ENCODE measurements at regions not wholly inside any gene's neighbourhood (a gene's known extent, or its start where the extent isn't known, plus 50 kb on each side); places are given as distances from the start of the nearest gene placed in this dataset.
"Not testable (repeated sequence)": the region's sequence is repeated elsewhere in the genome, so short reads cannot be mapped to it uniquely, and the experiment has no call there.

- DNase-seq = no peak
These were observed 511.0 kb downstream of the TMEM121 start for GRCh38 chr14:106037380-106037779.

GRCh38 chr14:106038263-106038662 is 511.9 kb downstream of the TMEM121 start:
- no peak for DNase-seq

- no peak for DNase-seq
These were observed 513.0 kb downstream of the TMEM121 start for GRCh38 chr14:106039400-106039799.

DNA sequence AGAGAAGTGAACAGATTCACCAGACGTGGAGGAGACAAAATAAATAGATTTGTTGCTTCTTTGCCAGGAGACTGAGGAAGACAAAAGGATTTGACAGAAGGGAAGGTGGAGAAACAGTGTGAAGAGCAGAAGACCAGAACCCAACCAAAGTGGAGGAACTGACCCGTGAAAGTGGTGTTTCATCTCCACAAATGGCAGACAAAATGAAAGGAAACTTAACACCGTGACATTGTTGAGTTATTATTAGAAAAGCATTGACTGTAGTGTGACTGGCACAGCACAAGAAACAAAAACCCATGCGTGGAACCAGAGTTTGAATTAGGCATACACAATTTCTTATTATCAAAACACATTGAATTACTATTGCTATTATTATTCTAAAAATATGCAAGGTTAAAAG is 518.1 kb downstream of the TMEM121 start:
- no peak for DNase-seq

DNA sequence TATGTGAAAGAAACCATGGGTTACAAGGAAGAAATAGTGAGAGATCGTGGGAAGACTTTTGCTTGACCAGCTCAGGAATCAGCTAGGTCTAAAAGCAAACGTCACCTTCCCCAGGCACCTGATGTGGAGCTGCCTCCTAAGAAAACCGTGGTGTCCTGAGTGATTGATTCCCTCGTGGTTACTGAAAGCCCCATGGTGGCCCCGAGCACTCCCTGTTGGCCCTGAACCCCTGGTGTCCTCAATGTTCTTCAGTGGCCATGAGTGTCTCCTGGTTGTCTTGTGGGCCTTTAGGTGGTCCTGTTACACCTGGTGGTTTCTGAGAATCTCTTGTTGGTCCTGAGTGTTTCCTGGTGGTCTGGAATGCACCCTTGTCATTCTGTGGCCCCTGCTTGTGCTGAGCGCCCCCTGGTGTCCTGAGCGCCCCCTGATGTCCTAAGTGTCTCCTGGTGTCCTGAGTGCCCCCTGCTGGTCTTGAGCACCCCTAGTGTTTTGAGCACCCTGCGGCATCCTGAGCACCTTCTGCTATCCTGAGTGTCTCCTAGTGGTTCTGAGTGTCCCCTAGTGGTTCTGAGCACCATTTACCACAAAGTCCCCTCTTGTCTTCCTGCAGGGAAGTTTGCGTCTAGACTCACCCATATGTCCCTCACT is 518.7 kb downstream of the TMEM121 start:
- DNase-seq = no peak

DNA sequence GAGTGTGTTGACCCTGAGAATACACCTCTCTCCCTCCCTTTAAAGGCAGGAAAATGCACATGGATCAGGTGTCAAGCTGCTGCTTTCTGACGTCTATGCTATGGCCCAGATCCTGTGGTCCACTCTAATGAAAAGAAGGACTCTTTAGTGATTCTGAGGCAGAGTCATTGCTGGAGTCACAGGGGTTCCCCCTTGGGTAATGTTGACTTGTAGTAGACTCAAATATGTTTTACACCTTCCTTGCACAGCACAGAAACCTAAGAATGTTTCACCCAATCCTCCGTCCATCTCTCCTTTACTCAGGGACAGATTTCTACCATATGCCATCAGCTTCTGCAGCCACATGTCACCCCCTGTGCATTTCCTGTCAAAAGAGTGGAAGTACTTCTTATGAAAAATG is 525.4 kb downstream of the TMEM121 start:
- no peak for DNase-seq

DNA sequence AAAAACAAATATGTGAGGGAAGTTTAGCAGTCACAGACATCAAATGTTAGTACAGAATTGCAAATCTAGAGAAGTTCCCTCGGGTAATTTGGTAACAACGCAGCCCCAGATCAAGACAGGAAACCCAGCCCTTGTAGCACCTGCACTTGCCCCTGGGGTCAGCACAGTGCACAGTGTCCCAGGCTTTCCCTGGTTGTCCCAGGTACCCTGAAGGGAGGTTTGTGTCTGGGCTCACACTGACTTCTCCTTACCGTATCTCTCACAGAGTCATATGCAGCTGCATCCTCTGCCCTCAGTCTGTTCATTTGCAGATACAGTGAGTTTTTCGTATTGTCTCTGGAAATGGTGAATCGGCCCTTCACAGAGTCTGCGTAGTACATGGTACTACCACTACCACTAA is 528.9 kb downstream of the TMEM121 start:
- DNase-seq = no peak

DNA sequence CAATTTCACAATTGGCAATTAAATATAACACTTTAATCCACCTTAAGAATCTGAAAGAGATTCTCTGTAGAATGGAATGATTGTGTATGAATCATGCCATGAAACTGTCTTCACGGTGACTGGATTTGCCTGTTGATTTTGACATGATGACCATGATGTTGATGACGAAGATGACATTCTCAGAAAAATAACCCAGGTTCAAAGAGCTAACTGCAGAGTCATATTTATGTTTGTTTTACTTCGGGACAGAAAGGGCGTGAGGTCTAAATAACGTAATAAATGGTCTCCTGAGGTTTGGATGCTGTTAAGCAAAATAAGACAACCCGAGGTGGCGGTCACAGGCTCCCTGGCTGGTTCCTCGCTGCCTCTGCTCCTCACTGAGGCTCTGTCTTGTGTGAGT is 532.0 kb downstream of the TMEM121 start:
- no peak for DNase-seq

DNA sequence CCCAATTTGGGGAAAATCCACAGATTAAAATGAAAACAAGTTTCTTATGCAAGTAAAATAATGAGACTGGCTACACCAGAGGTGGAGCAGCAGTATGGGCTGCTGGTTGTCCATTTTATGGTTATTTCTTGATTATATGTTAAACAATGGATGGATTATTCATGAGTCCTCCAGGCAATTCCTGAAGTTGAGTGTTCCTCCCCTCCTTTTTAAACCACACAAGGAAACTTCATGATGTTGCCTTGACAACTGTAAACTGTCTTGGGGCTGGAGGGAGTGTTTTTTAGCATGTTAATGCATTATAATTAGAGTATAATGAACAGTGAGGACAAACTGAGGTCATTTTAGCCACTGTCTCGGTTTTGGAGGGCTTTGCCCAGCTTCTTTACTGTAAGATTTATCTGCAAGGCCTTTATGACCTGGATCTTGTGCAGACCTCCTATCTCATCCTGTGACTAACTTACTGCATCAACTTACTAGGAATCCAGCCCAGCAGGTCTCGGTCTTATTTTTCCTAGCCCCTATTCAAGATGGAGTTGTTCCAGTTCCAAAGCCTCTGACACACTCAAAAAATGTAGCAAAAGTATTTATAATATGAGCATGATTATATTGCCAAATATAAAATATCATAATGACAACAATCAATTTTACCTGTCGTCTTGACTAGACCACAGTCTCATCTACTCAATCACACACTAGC is 534.0 kb downstream of the TMEM121 start:
- no peak for DNase-seq

DNA sequence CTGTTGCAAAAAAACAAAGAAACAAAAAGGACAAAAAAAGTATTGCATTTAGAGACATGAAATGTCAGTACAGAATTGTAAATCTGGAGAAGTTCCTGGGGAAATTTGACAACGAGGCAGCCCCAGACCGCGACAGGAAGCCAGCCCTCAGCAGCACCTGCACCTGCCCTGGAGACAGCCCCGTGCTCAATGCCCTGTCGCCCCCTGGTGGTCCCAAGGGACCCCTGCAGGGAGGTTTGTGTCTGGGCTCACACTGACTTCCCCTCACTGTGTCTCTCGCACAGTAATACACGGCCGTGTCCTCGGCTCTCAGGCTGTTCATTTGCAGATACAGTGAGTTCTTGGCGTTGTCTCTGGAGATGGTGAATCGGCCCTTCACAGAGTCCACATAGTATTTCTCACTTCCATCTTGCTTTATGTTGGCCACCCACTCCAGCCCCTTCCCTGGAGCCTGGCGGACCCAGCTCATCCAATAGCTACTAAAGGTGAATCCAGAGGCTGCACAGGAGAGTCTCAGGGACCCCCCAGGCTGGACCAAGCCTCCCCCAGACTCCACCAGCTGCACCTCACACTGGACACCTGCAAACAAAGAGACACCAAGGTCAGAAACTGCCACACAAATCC is 535.6 kb downstream of the TMEM121 start:
- not testable (repeated sequence) for DNase-seq

GRCh38 chr14:106062502-106063272 is 536.3 kb downstream of the TMEM121 start:
- DNase-seq = no peak

GRCh38 chr14:106067935-106068334 is 541.6 kb downstream of the TMEM121 start:
- DNase-seq = no peak

- no peak for DNase-seq
These were observed 543.6 kb downstream of the TMEM121 start for GRCh38 chr14:106069804-106070625.

DNA sequence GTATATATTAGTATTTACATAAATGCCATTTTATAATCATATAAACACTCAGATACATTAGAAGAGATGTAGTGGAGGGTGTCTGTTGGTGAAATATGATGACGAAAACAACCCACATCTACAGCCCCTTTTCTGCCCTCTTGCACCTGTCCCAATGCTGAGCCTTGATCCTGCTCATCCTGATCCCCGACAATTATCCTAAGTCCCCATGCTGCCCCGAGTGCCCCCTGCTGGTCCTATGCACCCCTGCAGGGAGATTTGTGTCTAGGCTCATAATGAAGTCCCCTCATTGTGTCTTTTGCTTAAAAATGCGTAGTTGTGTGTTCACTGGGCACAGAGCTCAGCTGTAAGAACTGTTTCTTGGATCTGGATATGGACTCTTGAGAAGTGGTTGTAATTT is 554.5 kb downstream of the TMEM121 start:
- no peak for DNase-seq

DNA sequence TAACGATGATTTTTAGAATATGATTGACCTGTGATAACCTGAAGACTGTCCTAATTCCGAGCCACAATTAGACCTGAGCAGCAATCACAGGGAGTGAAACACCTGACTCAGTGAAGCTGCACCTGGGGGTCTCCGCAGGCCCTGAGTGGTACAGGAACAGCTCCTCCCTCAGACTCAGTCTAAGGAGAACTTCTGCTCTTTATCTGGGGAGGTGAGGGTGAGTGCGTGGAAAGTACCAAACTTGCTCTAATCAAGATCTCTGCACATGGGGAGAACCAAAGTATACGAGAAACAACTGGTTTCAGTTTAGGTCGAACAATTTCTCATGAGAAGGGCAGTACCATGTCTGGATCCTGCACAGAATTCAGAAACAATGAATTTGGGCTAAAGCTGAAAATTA is 555.3 kb downstream of the TMEM121 start:
- DNase-seq = not testable (repeated sequence)

DNA sequence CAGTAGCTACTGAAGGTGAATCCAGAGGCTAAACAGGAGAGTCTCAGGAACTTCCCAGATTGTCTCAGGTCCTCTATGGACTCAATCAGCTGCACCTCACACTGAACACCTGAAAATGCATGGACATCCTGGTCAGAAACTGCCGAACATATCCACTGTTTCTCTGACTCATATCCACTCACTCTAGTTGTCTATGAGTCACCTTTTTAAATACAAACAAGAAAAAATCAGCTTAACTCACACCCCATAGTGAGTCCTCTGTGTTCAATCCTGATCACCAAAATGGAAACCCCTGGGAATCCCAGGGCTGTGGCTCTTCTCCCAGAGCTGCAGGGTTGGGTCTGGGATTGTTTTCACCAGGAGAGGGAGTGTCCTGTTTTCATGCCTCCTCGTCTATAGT is 556.7 kb downstream of the TMEM121 start:
- no peak for DNase-seq

DNA sequence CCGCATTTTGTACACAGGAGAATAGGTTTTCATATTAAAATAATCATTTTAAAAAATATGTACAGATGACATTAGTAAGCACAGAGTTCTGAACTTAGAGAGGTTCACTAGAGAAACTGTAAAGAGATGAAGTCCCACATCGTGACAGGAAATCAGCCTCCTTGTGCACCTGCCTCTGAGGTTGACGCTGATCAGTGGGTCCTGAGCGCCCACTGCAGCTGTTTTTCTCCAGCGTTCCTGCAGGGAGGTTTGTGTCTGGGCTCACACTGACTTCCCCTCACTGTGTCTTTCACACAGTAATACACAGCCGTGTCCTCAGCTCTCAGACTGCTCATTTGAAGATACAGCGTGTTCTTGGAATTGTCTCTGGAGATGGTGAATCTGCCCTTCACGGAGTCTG is 561.5 kb downstream of the TMEM121 start:
- DNase-seq = no peak

DNA sequence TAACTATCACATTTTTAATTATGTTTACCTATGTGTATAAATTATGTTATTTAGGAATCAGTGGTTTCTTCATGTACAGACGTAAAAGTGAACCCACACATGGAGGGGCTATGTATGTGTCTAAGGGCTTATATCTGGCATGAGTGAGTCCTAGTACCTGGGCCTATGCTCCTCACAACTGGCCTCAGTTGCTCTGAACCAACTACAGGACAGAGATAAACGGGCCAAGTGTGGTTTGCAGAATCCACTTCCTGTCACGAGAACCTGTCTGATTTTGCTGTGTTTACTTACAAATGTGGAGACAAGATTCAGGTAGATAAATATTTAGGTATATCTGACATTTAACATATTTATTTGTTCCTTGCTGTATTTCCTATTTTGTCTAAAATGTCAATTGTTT is 562.5 kb downstream of the TMEM121 start:
- not testable (repeated sequence) for DNase-seq

- no peak for DNase-seq
These were observed 568.3 kb downstream of the TMEM121 start for GRCh38 chr14:106094654-106095189.

DNA sequence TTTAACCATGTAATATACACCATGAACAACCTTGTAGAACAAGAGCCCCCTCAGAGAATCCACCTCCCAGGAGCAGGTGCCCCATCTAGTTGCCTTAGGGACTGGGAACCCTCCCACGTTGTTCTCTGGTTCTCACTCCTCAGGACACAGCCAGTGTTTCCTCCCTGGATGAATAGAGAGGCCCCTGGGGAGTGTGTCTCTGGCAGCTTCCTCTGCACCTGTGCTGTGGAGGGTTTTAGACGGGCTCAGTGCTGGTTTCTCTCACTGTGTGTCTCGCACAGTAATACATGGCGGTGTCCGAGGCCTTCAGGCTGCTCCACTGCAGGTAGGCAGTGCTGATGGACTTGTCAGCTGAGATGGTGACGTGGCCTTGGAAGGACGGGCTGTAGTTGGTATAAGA is 581.3 kb downstream of the TMEM121 start:
- DNase-seq = no peak

DNA sequence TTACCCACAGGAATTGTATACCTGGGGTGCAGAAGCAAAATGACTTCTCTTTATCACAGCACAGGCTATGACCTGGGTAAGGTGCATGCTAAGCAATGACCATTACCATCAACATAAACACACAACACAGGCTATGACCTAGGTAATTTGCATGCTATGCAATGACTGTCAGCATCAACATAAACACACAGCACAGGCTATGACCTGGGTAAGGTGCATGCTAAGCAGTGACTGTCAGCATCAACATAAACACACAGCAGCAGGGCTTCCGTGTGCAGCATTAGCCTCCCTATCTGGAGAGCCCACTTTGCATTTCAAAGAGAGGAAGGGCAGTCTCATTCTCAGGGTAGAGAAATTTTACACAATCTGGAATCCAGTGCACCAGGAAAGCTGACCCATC is 583.0 kb downstream of the TMEM121 start:
- DNase-seq = no peak

GRCh38 chr14:106115401-106115800 is 589.0 kb downstream of the TMEM121 start:
- DNase-seq = no peak

Measured in GOT3 (cell line).